ENCODE measurements at regions not wholly inside any gene's neighbourhood (a gene's known extent, or its start where the extent isn't known, plus 50 kb on each side); places are given as distances from the start of the nearest gene placed in this dataset.

DNA sequence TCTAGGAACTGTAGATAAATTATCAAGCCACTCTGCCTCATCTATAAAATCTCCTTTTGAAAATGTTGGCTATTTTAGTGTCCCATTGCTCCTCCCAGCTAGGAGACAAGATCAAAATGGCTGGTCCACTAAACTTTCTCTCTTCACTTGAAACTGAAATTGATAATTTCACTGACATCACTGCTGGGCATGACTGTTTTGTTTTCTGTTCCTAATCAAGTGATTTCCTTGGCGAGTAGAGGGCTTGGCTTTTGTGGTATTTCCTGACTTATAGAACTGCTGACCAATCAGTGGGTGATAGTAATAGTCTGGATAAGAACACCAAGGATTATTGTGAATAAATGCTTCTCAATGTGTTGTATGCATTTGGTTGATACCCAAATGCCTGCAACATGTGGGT lies 2152.9 kb downstream of the ARAP2 start:
- no peak for DNase-seq

DNA sequence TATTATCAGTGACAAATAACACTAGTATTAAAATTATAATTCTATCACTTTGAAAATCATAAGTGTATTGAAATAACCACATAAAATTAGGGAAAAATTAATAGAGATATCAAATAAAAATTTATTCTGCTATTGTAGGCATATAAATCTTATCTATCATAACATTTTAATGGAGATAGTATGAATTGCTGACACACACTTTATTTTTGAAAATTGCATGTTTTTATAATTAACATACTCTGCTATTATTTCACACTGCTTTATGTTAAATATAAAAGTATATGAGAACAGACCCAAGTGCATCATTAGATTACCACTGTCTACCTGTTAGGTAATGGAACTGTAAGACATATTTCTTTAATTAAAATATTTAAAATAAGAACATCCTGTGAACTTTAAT lies 2150.2 kb downstream of the ARAP2 start:
- DNase-seq: no peak

DNA sequence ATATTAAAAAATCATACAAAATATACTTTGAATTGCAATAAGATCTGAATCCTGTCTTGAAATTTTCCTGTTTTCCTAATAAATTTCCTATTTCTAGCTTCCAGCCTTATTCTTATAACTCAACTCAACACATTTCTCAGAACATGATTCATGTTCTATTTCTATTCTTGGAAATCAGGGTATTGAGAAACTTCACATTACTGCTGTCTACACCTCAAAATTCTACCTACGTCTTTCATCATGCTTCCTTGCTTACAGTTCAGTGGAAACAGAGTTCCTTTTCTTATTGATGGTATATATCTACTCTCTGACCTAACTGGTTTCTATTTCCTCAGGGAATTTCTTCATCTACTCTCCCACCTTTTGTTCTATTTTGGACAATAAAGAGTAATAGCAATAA lies 2139.0 kb downstream of the ARAP2 start:
- no peak for DNase-seq

DNA sequence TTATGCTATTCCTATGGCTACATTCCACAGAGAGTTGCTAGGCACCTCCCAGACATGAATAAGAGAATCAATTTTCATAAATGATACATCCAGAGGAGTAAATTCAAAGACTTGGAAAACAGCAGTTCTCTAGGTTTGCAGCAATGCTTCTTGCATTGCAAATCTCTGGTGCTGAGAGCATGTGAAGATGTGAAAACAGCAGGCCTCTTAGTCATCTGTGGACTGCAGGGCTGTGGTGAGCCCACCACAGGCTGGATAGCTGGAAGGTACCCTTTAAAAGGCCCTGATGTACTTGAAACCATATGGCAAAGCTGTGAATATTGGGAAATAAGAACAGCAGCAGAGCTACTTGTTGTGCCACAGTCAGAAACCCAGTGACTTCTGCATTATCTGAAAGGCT lies 2135.9 kb downstream of the ARAP2 start:
- DNase-seq: no peak

DNA sequence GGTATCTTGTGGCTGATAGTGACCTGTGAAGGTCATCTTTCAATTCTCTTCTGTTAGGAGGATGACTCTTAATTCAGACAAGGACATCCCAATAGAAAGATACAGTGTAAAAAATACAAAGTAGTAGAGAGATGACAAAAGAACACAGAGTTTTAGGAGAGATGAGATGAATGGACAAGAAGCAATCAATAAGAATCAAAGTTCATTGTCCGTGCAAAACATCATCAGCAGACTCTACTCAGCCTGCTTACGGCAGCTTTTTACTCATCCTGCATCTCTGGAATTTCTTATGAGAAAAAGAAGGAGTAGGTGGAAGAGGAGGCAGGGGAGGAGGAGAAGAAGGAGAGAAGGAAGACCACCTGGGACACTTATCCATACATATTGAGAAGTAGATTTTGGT lies 2131.7 kb downstream of the ARAP2 start:
- no peak for DNase-seq

DNA sequence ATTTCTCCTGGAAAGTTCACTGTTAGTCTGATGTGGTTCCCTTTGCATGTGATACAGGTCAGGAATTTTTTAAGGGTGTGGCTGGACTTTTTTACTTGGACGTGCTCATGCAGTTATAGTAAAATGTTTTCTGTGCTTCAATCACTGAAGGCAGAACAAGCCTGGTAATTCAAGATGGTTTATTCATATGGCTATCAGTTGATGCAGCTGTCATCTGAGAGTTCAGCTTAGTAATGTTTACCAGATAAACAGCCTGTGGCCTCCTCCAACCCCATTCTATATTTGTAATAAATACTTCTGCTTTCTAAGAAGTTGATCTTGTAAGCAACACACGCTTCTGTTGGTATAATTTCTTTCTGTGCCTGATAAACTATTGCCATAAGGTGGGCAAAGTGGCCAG lies 2105.9 kb downstream of the ARAP2 start:
- DNase-seq: no peak

DNA sequence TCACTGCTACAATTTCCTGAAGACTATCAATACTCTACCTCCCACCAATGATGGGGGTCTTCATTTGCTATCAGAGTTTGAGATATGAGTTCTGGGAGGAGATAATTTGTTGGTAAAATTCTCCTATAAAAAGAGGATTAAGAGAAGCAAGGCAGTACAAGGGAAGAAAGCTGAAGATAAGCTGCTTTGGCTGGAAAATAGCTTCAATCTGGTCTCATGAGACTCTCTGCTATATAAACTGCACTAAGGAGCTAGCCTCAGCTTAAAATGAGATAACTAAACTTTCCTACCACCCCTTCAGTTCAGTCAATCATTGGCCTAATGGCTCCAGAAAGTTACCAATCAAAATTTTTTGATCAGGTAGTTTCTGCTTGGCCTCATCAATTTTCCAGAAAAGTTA lies 2105.0 kb downstream of the ARAP2 start:
- DNase-seq: no peak

DNA sequence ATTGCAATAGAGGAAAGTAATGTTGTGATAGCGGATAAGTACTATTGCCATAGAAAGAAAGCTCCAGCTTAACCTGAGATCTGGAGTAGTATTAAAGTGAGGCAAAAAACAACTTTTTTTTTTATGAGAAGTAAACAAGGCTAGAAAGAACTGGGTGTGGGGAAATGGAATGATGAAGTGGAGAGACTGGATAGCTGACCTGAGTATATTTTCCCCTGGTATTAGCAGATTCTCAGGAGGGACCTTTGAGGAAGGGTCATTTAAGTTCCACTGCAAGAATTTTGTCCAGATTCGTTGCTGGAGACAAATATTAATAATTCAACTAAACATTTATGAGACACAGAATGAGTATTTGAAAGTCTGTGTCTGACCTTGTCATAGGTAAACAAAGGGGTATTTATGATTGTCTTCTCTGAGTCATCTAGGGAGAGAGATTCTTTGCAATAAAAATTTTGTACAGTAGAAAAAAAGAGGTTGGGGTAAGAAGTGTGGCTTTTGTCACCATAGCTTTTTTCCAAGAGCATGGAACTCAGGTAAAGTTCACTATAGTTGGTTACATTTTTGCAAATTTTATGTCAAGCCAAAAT lies 2095.9 kb downstream of the ARAP2 start:
- DNase-seq: no peak

DNA sequence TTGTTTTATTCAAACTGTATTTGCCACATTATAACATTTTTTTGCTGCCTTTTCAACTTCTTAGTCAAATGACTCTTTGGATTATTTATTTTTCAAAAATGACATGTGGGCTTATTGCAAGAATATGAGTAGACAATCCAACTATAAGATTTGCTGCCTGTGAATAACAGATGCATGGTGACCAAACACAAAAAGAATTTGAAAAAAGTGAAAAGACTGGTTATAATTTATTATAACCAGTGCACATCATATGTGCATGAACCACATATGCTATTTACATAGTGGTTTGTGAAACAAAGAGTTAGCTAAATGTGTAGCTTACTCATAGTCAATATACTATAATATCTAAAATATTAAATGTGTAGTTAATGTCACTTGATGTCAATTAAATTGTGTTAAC lies 2086.8 kb downstream of the ARAP2 start:
- no peak for DNase-seq

DNA sequence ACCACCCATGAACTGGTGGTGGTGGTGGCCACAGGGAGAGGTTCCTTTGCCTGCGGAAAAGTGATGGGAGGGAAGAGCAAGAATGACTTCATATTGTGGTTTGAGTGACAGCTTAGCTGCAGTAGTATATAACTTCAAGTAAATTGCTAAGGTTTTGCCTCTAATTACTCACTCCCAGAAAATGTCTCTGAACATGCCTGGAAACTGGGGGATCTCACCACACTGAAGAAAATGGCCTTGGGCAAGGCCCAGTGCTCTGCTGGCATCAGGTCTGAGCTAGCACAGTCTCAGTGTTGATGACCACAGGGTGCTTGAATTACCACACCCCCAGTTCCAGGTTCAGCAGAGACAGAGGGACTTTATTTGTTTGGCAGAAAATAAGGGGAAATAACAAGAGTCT lies 2085.4 kb downstream of the ARAP2 start:
- no peak for DNase-seq

DNA sequence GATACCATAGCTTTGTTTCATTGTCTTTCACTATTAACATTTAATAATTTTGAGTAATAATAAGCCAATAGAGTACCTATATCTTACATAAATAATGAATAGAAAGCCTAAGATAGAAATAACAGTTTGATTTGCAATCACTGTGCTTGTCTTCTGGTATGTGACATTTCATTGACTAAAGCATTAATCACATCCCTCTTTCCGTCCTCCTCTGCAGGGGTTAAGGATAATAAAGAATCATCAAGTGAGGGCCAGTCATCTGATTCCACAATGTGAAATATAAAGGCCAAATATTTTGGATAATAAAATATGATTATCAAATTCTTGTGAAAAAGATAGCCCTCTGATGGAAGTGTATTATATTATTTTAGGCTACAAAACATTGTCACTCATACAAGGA lies 2073.4 kb downstream of the ARAP2 start:
- DNase-seq: no peak

DNA sequence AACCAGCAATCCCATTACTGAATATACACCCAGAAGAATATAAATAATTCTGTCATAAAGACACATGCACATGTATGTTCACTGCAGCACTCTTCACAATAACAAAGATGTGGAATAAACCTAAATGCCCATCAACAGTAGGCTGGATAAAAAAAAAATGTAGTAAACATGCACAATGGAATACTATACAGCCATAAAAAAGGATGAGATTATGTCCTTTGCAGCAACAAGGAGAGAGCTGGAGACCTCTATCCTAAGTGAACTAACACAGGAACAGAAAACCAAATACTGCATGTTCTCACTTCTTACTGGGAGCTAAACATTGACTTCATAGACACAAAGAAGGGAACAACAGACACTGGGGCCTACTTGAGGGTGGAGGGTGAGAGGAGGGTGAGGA lies 2067.7 kb downstream of the ARAP2 start:
- DNase-seq: no peak

DNA sequence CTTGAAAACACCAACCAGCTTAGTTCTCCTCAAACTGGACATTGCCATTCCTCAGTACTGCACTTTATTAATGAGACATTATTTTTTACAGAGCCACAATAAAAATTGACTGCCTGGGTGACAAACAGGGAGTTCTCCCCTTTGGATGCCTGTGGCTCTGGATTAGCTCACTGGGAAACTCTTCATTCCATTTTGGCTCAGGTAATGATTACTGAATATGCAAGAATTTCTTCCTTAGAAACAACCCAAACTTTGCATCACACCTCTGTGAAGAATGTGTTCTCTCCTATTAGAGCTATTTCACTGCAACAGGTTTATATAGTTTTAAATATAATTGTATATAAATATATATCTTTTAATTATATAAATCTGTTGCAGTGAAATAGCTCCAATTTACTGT lies 2065.8 kb downstream of the ARAP2 start:
- DNase-seq: no peak

DNA sequence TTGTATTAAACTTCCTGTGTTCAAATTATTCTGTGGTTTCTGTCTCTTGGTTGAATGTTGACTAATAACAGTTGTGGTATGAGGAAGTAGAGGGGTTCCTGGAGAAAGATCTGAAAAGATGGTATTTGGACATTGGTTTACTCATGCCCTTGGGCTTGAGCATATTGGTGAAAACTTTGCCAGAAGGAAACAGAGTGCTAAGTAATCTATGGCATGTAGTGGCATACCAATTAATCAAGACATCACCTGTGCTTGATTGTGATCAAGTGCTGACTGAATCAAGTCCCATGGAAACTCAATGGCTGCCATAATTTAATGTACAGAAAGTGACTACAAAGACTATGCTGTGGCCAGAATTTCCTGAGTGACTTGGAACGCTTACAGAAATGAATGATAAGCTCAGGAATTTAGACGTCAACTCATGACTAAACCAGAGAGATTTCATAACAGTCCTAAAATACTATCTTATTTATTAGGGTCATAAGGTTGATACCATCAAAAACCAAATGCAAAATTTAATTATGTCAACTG lies 2062.9 kb downstream of the ARAP2 start:
- no peak for DNase-seq

DNA sequence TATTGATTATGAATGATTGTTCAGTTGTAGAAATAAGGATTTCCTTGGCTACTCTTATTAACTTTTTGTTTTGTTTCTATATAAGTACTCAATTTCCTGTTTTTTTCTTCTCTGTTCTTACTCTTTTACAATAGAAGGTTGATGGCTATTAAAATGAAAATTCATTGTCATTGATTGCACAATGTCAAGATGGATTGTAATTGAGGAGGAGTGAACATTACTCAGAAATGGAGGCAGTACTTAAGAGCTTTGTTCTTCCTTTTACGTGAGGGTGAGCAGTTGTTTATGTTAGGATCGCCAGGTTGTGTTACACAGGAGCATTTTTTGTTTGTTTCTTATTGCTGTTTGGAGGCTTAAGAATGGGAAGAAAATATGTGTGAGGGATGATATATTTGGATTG lies 2062.4 kb downstream of the ARAP2 start:
- DNase-seq: no peak

DNA sequence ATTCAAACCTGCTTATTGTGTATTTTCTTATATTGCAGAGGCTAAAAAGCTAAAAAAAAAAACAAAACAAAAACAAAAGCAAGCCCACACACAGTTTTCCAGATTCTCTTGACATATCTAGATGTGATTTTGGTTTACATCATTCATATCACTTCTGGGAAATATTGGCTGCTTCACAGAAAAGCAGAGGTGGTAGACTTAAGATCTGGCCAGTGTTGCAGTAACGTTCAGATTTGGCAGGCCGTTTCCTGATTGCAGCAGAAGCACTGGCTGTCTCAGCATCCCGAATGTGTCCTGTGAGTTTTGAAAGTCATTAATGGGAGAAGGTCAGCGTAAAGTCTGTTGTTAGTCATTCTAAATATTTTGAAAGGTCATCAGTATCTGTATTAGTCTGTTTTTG lies 2062.0 kb downstream of the ARAP2 start:
- no peak for DNase-seq

DNA sequence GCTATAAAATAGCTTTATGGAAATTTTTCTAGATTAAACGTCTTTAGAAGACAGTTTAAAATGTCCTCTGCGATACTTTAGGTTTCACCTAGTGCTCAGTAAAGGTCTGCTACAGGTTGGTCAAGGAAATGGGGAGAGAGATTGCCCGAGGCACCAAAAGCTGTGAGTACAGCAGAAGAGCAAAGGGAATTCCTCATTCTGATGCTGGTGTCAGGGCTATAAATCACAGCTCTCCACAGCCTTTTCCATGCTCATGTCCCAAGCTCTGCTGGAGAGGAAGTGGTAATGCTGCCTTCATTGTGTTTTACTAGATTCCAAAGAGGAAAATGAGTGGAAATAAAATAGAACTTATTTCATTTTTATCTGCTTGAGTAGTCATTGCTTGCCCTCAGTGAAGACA lies 2060.4 kb downstream of the ARAP2 start:
- DNase-seq: no peak

DNA sequence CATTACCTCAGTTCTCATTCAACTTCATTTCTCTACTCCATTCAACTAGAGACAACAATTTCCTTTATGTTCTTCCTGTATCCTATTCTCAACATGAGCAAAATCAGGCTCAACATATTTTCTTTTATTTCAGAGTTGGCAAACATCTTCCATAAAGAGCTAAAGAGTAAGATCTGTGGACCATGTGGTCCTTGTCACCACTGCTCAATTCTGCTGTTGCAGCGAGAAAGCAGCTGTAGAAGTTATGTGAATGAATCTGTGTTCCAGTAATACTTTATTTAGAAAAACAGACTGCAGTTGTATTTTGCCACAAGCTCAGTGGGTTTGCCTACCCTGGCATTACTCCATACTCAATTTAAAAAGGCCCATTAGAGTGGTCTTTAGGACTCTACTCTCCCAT lies 2057.3 kb downstream of the ARAP2 start:
- DNase-seq: no peak

DNA sequence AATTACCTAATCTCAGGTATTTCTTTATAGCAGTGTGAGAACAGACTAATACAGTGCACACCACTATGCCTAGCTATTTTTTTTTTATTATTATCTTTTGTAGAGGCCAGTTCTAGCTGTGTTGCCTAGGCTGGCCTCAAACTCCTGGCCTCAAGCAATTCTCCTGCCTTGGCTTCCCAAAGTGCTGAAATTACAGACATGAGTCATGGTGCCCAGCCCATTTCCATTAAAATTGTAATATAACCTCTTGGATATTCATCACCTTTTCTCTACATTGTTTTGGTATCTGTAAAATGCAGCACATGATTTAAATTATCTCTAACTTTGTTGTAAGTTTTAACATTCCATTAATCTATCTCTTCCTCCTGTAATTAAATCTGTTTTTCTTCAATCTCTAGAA lies 2052.9 kb downstream of the ARAP2 start:
- DNase-seq: no peak

DNA sequence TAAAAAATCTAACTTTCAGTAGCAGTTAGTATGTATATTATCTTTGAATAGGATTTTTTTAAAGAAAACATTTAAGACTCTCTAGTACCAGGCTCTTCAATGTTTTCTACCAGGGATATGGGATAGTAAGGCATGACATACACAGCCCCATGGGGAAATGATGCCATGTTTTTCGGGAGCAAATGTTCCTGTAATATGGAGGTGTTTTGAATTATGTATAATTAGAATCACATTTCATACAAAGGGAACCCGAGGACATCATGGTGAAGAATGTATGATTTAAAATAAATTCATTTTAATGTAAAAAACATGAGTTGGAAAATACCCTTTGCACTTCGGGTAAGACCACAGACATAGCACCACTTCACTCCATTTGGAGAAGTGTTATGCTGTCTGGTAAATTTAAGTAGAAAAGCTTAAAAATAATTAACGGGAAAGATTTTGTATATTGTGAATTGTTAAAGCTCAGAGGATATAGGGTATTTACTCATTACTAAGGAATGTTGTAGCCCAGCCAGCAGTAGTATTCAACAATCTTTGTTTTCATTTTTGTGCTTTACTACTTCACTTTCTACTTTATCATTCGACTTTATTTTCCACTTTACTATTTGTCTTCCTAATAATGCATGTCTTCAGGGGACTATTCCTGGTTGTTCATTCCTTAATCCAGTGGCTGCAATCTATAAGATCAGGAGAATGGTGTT lies 2050.7 kb downstream of the ARAP2 start:
- DNase-seq: no peak

DNA sequence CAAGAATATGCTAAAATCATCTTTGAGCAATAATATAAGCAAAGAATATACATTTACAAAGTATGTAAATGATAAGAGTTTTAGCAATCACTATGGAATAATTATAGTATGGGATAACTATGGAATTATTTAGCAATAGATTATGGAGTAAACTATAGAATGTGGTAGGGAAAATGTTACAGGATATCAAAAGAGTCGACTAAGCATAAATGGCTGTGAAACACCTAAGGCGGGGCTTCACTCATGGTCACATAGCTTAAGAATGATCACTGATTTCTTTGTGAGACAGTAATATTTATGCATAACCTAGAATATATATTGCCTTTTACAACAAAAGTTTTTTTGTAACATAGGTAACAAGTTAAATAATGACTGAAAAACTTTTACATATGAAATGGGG lies 2049.7 kb downstream of the ARAP2 start:
- DNase-seq: no peak

DNA sequence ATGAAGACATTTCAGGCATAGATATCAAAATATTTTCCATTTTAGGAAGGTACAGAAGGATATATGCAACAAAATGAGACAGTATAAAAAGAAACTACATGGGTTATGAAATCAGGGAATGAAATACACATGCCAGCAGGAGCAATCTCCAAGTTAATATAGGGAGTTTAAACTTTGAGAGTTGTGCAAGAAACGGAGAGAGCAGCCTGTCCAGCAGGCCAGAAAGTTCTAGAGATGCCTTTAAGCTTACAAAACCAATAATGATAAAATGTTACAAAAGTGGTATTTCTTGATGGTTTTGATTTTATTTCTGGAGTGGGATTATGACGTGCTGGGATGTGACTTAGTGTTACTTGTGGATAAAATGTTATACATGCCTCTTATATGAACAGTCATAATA lies 2047.9 kb downstream of the ARAP2 start:
- DNase-seq: no peak

DNA sequence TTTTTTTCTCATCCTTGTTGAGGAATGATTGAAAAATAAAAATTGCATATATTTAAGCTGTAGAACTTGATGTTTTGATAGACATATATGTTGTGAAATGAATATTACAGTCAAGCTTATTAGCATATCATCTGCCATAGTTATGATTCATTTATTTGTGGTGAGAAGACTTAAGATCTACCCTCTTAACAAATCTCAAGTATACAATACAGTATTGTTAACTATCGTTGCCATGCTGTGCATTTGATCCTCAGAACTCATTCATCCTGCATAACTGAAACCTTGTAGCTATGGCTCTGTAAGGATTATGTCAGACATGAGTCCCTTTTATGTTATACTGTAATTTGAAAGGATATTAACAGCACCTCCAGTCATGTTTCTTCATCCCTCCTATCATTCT lies 2045.3 kb downstream of the ARAP2 start:
- DNase-seq: no peak

DNA sequence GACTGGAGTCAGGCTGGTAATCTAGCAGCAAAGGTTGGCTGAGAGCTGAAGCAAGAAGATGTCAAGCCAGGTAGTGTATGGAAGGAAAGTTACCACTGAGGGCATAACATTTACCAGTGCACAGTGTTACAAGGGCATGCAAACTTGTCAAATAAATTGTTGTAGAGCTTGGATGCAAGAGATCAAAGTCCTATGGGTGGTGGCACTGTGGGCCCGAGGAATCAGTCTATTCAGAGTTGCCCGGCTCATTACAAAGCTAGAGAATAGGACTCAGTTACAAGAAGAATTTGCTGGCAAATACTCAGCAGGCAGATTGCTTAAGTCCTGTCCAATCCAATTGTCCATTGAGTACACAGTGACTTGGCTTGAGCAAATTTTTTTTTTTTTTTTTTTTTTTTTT lies 2043.8 kb downstream of the ARAP2 start:
- no peak for DNase-seq

DNA sequence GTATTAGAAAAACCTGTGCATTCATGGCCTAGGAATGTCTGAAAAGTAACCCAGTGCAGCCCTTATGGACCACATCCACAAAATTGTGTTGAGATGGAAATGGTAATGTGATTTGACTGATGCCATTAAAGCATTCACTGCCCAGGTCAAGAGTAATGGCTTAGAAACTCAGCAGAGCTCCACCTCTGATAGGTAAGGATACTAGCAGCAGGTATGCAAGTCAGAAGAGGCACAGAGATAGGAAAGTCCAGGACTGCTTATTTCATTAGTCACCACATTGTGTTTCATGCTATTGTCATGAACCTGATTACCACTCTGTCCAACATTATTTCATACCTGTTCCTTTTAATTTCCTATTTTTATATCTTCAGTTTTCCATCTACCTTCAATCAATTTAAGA lies 2042.2 kb downstream of the ARAP2 start:
- DNase-seq: no peak
